Gastroesophageal sphincter (tissue), 4 donors: ENCODE measurements at regions not wholly inside any gene's neighbourhood (a gene's known extent, or its start where the extent isn't known, plus 50 kb on each side); places are given as distances from the start of the nearest gene placed in this dataset.

Experiments
- ATAC-seq: fragments of 150-250 bp; one replicate; pipeline ENCODE4 v1.9.1; 2016; ENCODE audit warnings: mild to moderate bottlenecking, moderate library complexity
- H3K27ac ChIP-seq, 4 donors: fragments of 200-600 bp; sonication (generic) in 3 of 4; 1 replicate in 3 of 4; 2 replicates in 1 of 4; pipeline ENCODE4 v1.5.1; 2016 to 2019
- H3K27me3 ChIP-seq: fragments of 200-600 bp; sonication (generic); one replicate; pipeline ENCODE4 v1.5.1; 2019
- H3K36me3 ChIP-seq, 2 donors: fragments of 200-600 bp; sonication (generic); one replicate each; pipeline ENCODE4 v1.5.1; 2019; ENCODE audit warnings: control low read depth in 1 of 2
- H3K4me1 ChIP-seq, 3 donors: fragments of 200-600 bp; sonication (generic); 1 replicate in 2 of 3; 2 replicates in 1 of 3; pipeline ENCODE4 v1.5.1; 2016 to 2019; ENCODE audit warnings: control low read depth in 2 of 3
- H3K4me3 ChIP-seq, 2 donors: fragments of 200-600 bp; sonication (generic); one replicate each; pipeline ENCODE4 v1.5.1; 2019; ENCODE audit warnings: mild to moderate bottlenecking in 1 of 2, moderate library complexity in 1 of 2
- H3K9me3 ChIP-seq, 3 donors: fragments of 200-600 bp; sonication (generic); one replicate each; pipeline ENCODE4 v1.5.1; 2017 to 2019; ENCODE audit warnings: control low read depth in 2 of 3
- EP300 ChIP-seq: sonication (generic); formaldehyde crosslinking; IDR thresholded peaks from one replicate; pipeline ENCODE4 v1.6.1; 2017; ENCODE audit warnings: antibody characterized with exemption, mild to moderate bottlenecking
- POLR2A ChIP-seq, 2 donors: fragments of 450-650 bp; IDR thresholded peaks; one replicate each; pipeline ENCODE4 v1.6.1; 2017; ENCODE audit warnings: antibody characterized with exemption in 2 of 2, mild to moderate bottlenecking in 2 of 2, moderate library complexity in 1 of 2
- POLR2AphosphoS5 ChIP-seq: sonication (generic); formaldehyde crosslinking; IDR thresholded peaks from one replicate; pipeline ENCODE4 v1.6.1; 2017; ENCODE audit warnings: antibody characterized with exemption
- WGBS, 2 donors: methylation state at CpG; one replicate each; pipeline ENCODE4 v1.1.5; 2018; ENCODE audit warnings: low coverage in 1 of 2; 5-methylcytosine and 5-hydroxymethylcytosine counted together
- TF ChIP-seq, protein P1 (sequence below), 4 experiments: fragments of 200-600 bp in 2 of 4; fragments of 450-650 bp in 2 of 4; sonication (generic) in 1 of 4; IDR thresholded peaks; one replicate each; pipeline ENCODE4 v1.5.1; 2017 to 2019; ENCODE audit warnings: antibody characterized with exemption in 4 of 4, mild to moderate bottlenecking in 2 of 4, moderate library complexity in 2 of 4

DNA sequence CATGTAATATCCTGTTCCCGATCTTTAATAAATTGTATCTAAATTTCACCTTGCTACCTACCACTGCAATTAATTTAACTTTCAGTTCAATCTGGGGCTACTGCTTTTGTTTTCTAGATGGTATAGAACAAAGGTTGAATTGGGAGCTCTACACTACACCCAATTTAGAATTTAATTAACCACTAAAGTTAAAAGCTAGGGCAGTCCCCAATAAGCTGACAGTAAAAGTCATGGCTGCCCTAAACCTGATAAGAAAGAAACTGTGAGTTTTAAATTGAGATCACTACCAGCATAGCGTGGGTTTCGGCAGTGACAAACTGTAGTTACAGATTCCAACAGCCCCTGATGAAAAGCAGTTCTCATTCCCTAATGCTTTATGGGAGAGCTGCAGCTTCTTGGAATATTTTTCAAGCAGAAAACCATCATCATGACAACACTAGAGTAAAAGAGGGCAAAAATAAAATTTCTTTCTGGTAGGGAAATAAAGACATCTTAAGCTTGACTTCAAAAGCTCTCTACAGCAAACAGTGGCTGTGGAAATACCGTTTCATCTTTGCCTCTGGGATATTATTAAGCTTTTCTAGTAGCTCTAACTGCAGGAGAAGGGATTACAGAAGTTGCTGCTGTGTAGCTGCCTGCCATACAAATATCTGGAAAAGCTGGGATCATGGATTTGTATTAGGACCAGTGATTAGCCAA, 1372.1 kb downstream of the EPHA7 start:
- Histone ChIP-seq H3K27me3 (no peaks in the 10 kb centered on the region), H3K27ac (no peak overlapping the region), H3K36me3 (no peaks in the 10 kb centered on the region), H3K9me3 (no peaks in the 10 kb centered on the region), H3K4me3 (no peak overlapping the region), H3K4me1 (no peaks in the 10 kb centered on the region)
- WGBS, 2 donors, result 51 to 66% methylated on average over 2 to 4 of the region's 4 CpGs
- no peak for ATAC-seq
- TF ChIP-seq EP300 (no peak), POLR2AphosphoS5 (no peak), POLR2A (IDR thresholded peaks at IDR 0.05) (no peak)
- TF ChIP-seq, protein P1, sequence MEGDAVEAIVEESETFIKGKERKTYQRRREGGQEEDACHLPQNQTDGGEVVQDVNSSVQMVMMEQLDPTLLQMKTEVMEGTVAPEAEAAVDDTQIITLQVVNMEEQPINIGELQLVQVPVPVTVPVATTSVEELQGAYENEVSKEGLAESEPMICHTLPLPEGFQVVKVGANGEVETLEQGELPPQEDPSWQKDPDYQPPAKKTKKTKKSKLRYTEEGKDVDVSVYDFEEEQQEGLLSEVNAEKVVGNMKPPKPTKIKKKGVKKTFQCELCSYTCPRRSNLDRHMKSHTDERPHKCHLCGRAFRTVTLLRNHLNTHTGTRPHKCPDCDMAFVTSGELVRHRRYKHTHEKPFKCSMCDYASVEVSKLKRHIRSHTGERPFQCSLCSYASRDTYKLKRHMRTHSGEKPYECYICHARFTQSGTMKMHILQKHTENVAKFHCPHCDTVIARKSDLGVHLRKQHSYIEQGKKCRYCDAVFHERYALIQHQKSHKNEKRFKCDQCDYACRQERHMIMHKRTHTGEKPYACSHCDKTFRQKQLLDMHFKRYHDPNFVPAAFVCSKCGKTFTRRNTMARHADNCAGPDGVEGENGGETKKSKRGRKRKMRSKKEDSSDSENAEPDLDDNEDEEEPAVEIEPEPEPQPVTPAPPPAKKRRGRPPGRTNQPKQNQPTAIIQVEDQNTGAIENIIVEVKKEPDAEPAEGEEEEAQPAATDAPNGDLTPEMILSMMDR (IDR thresholded peaks at IDR 0.05), result no peak

DNA sequence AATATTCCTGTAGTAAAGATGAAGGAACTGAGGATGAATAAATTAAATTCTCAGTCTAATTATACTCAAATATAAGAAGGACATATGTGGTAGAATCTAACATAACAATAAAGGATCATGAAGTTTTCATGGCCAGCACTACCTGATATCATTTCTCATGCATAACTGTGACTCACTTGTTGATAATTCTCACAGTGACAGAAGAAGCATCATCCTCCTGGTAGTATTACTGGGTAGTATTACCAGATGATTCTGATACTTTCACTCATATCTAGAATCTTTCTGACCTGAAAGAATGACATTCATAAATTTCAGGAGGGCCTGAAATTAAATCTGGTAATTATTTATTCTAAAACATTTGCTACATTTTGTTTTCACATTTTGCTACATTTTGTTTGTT, 1375.0 kb downstream of the EPHA7 start:
- TF ChIP-seq, protein P1 (IDR thresholded peaks at IDR 0.05), result no peak
- TF ChIP-seq POLR2A (IDR thresholded peaks at IDR 0.05) (no peak), POLR2AphosphoS5 (no peak), EP300 (no peak)
- Histone ChIP-seq H3K27ac (no peak overlapping the region), H3K27me3 (no peaks in the 10 kb centered on the region), H3K4me3 (no peak overlapping the region), H3K36me3 (no peaks in the 10 kb centered on the region), H3K4me1 (no peaks in the 10 kb centered on the region), H3K9me3 (no peaks in the 10 kb centered on the region)
- ATAC-seq, result no peak

DNA sequence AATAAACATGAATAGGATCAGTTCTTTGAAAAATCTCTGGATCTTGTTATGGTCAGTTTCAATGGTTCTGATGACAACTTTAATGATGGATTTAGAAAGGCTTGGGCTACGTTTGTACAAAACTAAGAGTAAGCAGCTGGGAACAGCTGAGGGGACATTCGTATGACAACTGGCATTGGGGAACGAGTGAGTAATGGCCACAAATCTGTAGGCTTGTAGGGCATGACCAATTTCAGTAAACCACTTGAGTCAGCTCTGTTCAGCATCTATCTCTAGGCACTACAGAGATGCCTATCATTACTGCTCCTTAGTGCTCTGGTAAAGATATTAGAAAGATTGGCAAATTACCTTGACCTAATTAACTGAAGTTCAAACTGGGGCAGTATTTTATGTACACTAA, 1375.6 kb downstream of the EPHA7 start:
- no peak for ATAC-seq
- no peaks in the 10 kb centered on the region for H3K4me1 ChIP-seq
- no peaks in the 10 kb centered on the region for H3K36me3 ChIP-seq
- no peak overlapping the region for H3K4me3 ChIP-seq
- 37 to 55% methylated on average over 3 of the region's 3 CpGs for WGBS, 2 donors
- H3K9me3 ChIP-seq, result no peaks in the 10 kb centered on the region
- H3K27me3 ChIP-seq, result no peaks in the 10 kb centered on the region
- TF ChIP-seq POLR2AphosphoS5 (no peak), EP300 (no peak), POLR2A (IDR thresholded peaks at IDR 0.05) (no peak)
- TF ChIP-seq, protein P1 (IDR thresholded peaks at IDR 0.05), result no peak
- no peak overlapping the region for H3K27ac ChIP-seq

DNA sequence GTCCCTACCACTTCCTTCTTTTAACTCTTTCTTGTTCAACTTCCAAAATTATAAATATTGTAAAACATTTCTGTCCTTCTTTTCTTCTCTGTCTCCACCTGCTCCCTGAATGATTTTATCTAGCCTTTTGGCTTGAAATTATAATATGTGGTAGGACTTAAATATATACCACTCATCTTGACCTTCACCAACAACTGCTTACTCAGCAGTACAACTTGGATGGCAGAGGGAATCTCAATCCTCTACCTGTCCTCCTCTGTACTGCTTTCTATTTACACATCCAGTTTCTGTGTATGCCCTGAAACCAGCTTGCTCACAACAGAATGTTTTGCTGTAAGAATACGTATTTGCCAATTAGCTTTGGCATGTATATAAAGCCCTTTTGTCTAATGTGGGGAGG, 1392.5 kb downstream of the EPHA7 start:
- Histone ChIP-seq H3K9me3 (no peaks in the 10 kb centered on the region), H3K36me3 (no peaks in the 10 kb centered on the region), H3K27ac (no peak overlapping the region), H3K27me3 (no peaks in the 10 kb centered on the region), H3K4me1 (no peaks in the 10 kb centered on the region), H3K4me3 (no peak overlapping the region)
- 83 to 93% methylated on average over 1 of the region's 1 CpG for WGBS, 2 donors
- TF ChIP-seq POLR2A (IDR thresholded peaks at IDR 0.05), result no peak
- no peak for TF ChIP-seq EP300
- TF ChIP-seq, protein P1 (IDR thresholded peaks at IDR 0.05), result no peak
- no peak for TF ChIP-seq POLR2AphosphoS5
- ATAC-seq, result no peak

DNA sequence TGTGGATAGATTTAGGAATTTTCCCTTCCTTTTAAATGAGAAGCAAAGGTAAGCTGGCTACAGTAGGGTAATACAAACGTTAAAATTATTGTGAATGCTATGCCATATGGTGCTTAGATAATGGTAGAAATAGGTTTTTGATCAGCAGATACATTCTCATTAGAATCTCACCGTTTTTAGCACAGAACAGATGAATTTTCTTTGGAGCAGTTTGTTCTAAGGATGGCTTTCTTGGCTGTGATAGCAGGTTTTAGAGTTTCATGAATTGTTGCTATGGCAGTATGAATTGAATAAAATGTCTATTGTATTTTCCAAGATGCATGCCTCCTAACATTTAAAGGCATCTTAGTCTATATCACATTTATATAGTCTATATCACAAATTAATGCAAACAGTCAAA, 1394.5 kb downstream of the EPHA7 start:
- 56 to 67% methylated on average over 2 of the region's 2 CpGs for WGBS, 2 donors

More for the DNA sequence above, 1394.5 kb downstream of the EPHA7 start:
- TF ChIP-seq POLR2A (IDR thresholded peaks at IDR 0.05) (no peak), POLR2AphosphoS5 (no peak), EP300 (no peak)
- TF ChIP-seq, protein P1 (IDR thresholded peaks at IDR 0.05), result no peak
- ATAC-seq, result no peak
- Histone ChIP-seq H3K27me3 (no peaks in the 10 kb centered on the region), H3K27ac (no peak overlapping the region), H3K9me3 (no peaks in the 10 kb centered on the region), H3K36me3 (no peaks in the 10 kb centered on the region), H3K4me3 (no peak overlapping the region), H3K4me1 (no peaks in the 10 kb centered on the region)
